ENCODE measurements at regions not wholly inside any gene's neighbourhood (a gene's known extent, or its start where the extent isn't known, plus 50 kb on each side); places are given as distances from the start of the nearest gene placed in this dataset.

DNA sequence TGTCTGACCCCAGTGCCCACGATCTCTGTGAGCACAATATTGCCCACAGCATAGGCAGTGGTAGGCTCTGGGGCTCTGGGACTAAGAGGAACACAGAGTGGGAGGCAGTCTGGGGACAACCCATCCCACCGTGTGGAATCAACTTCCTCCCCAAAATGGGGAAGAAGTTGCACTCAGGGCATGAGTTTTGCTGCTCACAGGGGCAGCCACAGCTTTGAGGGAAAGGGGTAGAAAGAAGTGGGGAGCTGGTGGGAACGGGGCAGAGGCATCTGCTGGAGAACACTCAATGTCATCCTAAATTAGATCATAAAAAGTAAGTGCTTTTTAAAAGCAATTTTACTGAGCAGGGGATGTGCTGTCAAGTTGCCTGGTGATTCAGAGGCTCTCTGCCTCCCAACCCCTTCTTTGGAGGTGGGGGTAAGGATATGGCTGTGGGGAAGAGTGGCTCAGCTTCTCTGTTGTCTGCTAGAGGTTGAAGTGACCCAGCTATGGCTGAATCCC is 233.8 kb upstream of the NCAM1 start:
- TF ChIP-seq POLR2A (IDR thresholded peaks at IDR 0.05) = no peak
- intact Hi-C loops (cut with DNase I) = no loop called here
- Histone ChIP-seq H3K36me3 (no peaks in the 10 kb centered on the region), H3K27ac (no peak overlapping the region), H3K9me3 (no peaks in the 10 kb centered on the region), H3K4me1 (no peaks in the 10 kb centered on the region), H3K4me3 (no peak overlapping the region), H3K27me3 (peaks cover 0 to 3% (median 0%) of the 10 kb centered on the region in 9 donors)
- DNase-seq (no peak), ATAC-seq (no peak)
- WGBS, 4 donors = 46 to 61% (median 53%) methylated on average over 3 of the region's 3 CpGs

- intact Hi-C loops (cut with DNase I) = no loop called here
- Histone ChIP-seq H3K4me3 (no peak overlapping the region), H3K9me3 (no peaks in the 10 kb centered on the region), H3K36me3 (no peaks in the 10 kb centered on the region), H3K4me1 (no peaks in the 10 kb centered on the region), H3K27me3 (peaks cover 0 to 3% (median 0%) of the 10 kb centered on the region in 9 donors), H3K27ac (no peak overlapping the region)
- ATAC-seq (no peak), DNase-seq (no peak)
- 83 to 94% (median 88%) methylated on average over 2 of the region's 2 CpGs for WGBS, 4 donors
- TF ChIP-seq CTCF (IDR thresholded peaks at IDR 0.05) = no peak
- no peak for TF ChIP-seq POLR2A (IDR thresholded peaks at IDR 0.05)
Measured at GRCh38 chr11:112728288-112728687, 232.9 kb upstream of the NCAM1 start.

- TF ChIP-seq POLR2A (IDR thresholded peaks at IDR 0.05) = no peak
- no peak for TF ChIP-seq CTCF (IDR thresholded peaks at IDR 0.05)
- H3K4me3 ChIP-seq = no peak overlapping the region
- DNase-seq (no peak), ATAC-seq (no peak)
- no peaks in the 10 kb centered on the region for H3K36me3 ChIP-seq
- 86 to 92% (median 91%) methylated on average over 4 of the region's 4 CpGs for WGBS, 4 donors
- H3K9me3 ChIP-seq = no peaks in the 10 kb centered on the region
- intact Hi-C loops (cut with DNase I) = no loop called here
- no peaks in the 10 kb centered on the region for H3K4me1 ChIP-seq
- H3K27ac ChIP-seq = no peak overlapping the region
- peaks cover 0 to 3% (median 0%) of the 10 kb centered on the region in 9 donors for H3K27me3 ChIP-seq
Measured at GRCh38 chr11:112728716-112729115, 232.5 kb upstream of the NCAM1 start.

DNA sequence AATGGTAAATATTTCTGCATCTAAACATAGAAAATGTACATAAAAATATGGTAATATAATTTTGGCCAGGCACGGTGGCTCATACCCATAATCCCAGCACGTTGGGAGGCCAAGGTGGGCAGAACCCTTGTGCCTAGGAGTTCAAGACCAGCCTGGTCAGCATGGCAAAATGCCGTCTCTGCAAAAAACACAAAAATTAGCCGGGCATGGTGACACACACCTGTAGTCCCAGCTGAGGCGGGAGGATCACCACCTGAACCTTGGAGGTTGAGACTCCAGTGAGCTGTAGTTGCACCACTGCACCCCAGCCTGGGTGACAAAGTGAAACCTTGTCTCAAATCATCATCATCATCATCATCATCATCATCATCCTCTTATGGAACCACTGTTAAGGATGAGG is 230.6 kb upstream of the NCAM1 start:
- H3K4me1 ChIP-seq = no peaks in the 10 kb centered on the region
- no peak overlapping the region for H3K4me3 ChIP-seq
- peaks cover 0 to 3% (median 0%) of the 10 kb centered on the region in 9 donors for H3K27me3 ChIP-seq
- H3K36me3 ChIP-seq = no peaks in the 10 kb centered on the region
- TF ChIP-seq CTCF (IDR thresholded peaks at IDR 0.05) (no peak), POLR2A (IDR thresholded peaks at IDR 0.05) (no peak)
- no peak overlapping the region for H3K27ac ChIP-seq
- intact Hi-C loops (cut with DNase I) = loop anchor here in 1 of 10 donors (5.0 kb wide), 1 partner anchor 63 kb away; no protein-coding TSS in a partner anchor
- H3K9me3 ChIP-seq = no peaks in the 10 kb centered on the region
- 48 to 89% (median 64%) methylated on average over 5 of the region's 5 CpGs for WGBS, 4 donors
- ATAC-seq (no peak), DNase-seq (no peak)

DNA sequence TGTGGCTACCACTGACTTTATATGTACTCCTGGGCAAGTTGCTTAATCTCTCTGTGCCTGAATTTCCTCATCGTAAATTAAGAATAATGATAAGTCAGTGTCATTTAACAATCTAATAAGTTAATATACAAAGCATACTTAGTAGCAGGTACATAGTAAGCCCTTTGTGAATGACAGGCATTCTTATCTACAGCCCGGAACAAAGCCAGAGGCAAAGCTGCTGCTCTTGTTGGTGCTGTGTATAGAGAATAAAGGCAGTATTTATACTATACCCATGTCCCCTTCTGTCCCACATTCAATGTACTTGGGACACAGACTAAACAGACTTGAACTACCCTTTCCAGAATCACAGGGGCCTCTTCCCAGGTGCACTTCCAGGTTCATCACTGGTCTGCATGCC is 229.7 kb upstream of the NCAM1 start:
- H3K36me3 ChIP-seq = no peaks in the 10 kb centered on the region
- no peaks in the 10 kb centered on the region for H3K4me1 ChIP-seq
- DNase-seq = no peak
- no peak for ATAC-seq
- intact Hi-C loops (cut with DNase I) = loop anchor here in 1 of 10 donors (5.0 kb wide), 1 partner anchor 64 kb away; no protein-coding TSS in a partner anchor
- TF ChIP-seq CTCF (IDR thresholded peaks at IDR 0.05) = no peak
- TF ChIP-seq POLR2A (IDR thresholded peaks at IDR 0.05) = no peak
- H3K9me3 ChIP-seq = no peaks in the 10 kb centered on the region
- no peak overlapping the region for H3K4me3 ChIP-seq
- WGBS, 4 donors = 72 to 86% (median 80%) methylated on average over 2 of the region's 2 CpGs
- H3K27ac ChIP-seq = no peak overlapping the region
- H3K27me3 ChIP-seq = peaks cover 0 to 3% (median 0%) of the 10 kb centered on the region in 9 donors
